ENCODE measurements at regions not wholly inside any gene's neighbourhood (a gene's known extent, or its start where the extent isn't known, plus 50 kb on each side); places are given as distances from the start of the nearest gene placed in this dataset.

DNA sequence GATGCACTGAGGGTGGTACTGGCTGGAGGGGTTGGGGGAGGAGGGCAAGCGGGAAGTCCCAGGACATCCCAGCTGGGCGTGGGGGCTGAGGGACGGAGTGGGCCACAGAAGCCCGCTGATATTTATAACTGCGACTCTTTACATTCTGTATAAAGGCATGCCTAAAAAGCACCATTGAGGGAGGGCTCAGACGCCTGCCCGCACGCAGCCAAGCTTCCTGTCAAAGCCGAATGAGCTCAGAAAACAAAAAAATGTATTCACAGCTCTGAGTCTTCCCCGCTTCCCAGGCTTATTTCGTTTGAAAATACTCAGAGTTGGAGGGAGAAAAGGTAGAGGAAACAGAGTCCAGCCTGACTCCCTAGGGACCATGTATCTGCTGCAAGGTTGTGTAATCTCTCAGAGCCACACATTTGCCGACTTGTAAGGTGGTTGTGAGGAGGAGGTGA, 170.1 kb upstream of the HAAO start:
- peak overlapping the region; percentile 66 to 93 (median 87) for H3K4me2 ChIP-seq
- peaks cover 77 to 94% (median 87%) of the 10 kb centered on the region in 10 experiments for H3K4me1 ChIP-seq
- peak overlapping the region in 5 of 10 experiments; percentile 19 to 48 (median 37); a peak in 9 of 20 replicates for H3K4me3 ChIP-seq
- peak overlapping the region in 10 of 11 experiments; percentile 46 to 99 (median 96); a peak in 19 of 22 replicates for H3K27ac ChIP-seq
- H3K27me3 ChIP-seq = no peaks in the 10 kb centered on the region
- TF ChIP-seq Cebpa-rat (IDR thresholded peaks at IDR 0.05) = peak in 5 of 11 experiments; percentile 40 to 65 (median 47); a peak in 5 of 22 replicates
- H3K36me3 ChIP-seq = no peaks in the 10 kb centered on the region
- H3K9ac ChIP-seq = peak overlapping the region in 10 of 11 experiments; percentile 61 to 92 (median 85); a peak in 19 of 22 replicates
- H4K20me1 ChIP-seq = no peaks in the 10 kb centered on the region
- H3K9me3 ChIP-seq (replicated peaks in 1 of 11) = no peaks in the 10 kb centered on the region

DNA sequence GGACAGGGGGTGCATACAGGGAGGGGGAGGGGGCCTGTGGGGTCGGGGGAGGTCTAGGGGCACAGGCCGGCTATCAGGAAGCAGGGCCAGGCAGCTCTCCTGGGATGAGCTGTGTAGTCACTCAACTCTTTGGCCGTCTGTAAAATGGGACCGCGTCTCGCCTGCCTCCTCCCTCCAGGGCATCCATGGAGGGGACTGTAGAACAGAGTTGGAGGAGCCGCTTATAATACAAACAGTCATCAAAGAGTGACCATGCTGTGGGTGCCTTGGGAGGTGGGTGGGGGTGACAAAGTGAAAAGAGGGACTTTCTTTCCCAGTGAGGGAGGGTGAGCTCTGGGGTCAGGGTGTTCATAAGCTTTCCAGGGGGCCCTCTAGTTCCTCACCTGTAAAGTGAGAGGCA, 169.6 kb upstream of the HAAO start:
- Histone ChIP-seq H3K9ac (peak overlapping the region in 10 of 11 experiments; percentile 61 to 92 (median 85); a peak in 19 of 22 replicates), H4K20me1 (no peaks in the 10 kb centered on the region), H3K27me3 (no peaks in the 10 kb centered on the region), H3K4me3 (peak overlapping the region in 5 of 10 experiments; percentile 19 to 48 (median 37); a peak in 9 of 20 replicates), H3K9me3 (replicated peaks in 1 of 11) (no peaks in the 10 kb centered on the region), H3K4me2 (peak overlapping the region; percentile 66 to 93 (median 87)), H3K36me3 (no peaks in the 10 kb centered on the region), H3K27ac (peak overlapping the region in 10 of 11 experiments; percentile 46 to 99 (median 96); a peak in 19 of 22 replicates), H3K4me1 (peaks cover 83 to 94% (median 91%) of the 10 kb centered on the region in 10 experiments)
- TF ChIP-seq Cebpa-rat (IDR thresholded peaks at IDR 0.05) = no peak

DNA sequence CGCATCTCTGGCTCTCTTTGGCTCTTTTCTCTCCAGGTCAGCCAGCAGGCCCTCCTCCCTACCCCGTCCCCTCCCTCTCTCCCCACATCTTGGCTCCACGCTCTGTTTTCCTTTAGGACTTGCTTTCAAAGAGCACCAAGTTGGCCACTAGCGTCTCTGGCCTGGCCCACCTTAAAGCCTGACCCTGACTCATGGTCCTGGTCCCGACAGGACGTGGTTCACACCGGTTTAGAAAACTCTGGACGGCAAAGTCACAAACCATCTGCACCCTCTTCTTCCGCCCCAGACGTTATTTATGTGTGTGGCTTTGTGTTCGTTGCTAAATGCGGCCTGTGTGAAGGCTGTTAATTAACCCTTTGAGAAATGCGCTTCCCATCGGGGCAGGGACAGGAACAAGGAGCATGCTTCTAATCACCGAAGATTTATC, 169.0 kb upstream of the HAAO start:
- Histone ChIP-seq H3K4me3 (peak overlapping the region in 6 of 10 experiments; percentile 0 to 32 (median 6); a peak in 4 of 20 replicates), H3K27ac (peak overlapping the region in 10 of 11 experiments; percentile 66 to 99 (median 96); a peak in 21 of 22 replicates), H3K27me3 (no peaks in the 10 kb centered on the region), H3K4me1 (peaks cover 85 to 98% (median 96%) of the 10 kb centered on the region in 10 experiments), H3K9ac (peak overlapping the region; percentile 5 to 92 (median 85); a peak in 20 of 22 replicates), H4K20me1 (no peaks in the 10 kb centered on the region), H3K4me2 (peak overlapping the region; percentile 63 to 93 (median 87)), H3K9me3 (replicated peaks in 1 of 11) (no peaks in the 10 kb centered on the region), H3K36me3 (no peaks in the 10 kb centered on the region)
- peak in 2 of 11 experiments; percentile 18 to 44; a peak in 1 of 22 replicates for TF ChIP-seq Cebpa-rat (IDR thresholded peaks at IDR 0.05)

DNA sequence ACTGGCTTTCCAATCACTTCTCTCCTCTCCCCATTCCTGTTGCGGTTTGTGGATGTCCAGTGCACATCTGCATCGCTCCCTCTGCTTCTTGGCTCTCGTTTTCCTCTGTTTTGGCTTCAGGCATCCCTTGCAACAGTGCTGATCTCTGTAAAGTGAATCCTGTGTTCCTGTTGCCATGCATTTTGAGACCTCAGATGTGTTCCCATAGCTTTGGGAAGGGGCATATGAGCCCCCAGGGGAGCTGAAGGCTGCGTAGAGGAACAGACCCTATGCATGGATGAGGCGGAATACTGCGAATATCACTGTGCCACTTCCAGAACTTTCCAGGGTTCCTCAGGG, 168.4 kb upstream of the HAAO start:
- Histone ChIP-seq H3K9me3 (replicated peaks in 1 of 11) (no peaks in the 10 kb centered on the region), H3K4me1 (peaks cover 91 to 100% (median 99%) of the 10 kb centered on the region in 10 experiments), H3K9ac (peak overlapping the region; percentile 5 to 92 (median 85); a peak in 20 of 22 replicates), H3K4me3 (peak overlapping the region in 6 of 10 experiments; percentile 2 to 32 (median 6); a peak in 6 of 20 replicates), H3K36me3 (no peaks in the 10 kb centered on the region), H3K4me2 (peak overlapping the region; percentile 63 to 93 (median 87)), H4K20me1 (no peaks in the 10 kb centered on the region), H3K27ac (peak overlapping the region; percentile 15 to 99 (median 95); a peak in 21 of 22 replicates), H3K27me3 (no peaks in the 10 kb centered on the region)
- TF ChIP-seq Cebpa-rat (IDR thresholded peaks at IDR 0.05) = no peak

DNA sequence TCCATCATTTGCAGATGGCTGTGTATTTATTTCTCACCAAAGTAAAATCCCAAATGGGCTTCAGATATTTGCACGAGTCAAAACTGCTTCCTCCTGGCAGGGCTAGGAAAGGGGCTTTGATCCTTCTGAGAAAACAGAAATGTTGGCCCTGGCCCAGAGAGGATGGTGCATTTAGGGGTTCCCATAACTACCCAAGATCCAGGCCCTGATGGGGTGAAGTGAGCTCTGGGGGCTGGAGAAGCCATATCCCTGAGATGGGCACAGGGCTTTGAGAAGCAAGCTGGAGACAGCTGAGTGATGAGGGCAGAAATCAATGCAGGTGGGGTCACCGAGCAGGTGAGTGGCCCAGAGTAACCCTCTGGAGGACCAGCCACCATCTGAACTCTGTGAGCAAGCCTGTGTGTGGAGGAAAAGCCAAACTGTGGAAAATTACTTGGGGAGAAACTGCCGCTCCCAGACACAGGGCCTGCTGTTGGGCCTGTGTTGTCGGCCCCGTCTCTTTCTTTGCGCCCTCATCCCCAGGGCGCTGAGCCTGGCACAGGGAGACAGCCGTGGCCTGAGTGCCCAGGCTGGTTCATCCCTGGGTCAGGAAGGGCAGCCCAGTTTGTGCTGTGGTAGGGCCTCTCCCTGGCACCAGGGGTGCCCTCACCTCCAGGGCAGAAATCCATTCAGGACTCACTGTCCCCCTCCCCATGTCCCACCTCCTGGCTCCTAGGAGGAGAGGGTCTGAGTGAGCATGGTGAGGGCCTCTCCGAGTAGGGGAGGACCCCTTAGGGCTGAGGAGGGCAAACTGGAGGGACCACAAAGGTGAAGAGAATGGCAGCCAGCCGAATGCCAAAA, 167.8 kb upstream of the HAAO start:
- Histone ChIP-seq H3K36me3 (no peaks in the 10 kb centered on the region), H3K4me1 (peaks cover 87 to 100% (median 99%) of the 10 kb centered on the region in 10 experiments), H3K9ac (peak overlapping the region in 10 of 11 experiments; percentile 50 to 92 (median 85); a peak in 20 of 22 replicates), H4K20me1 (no peaks in the 10 kb centered on the region), H3K27me3 (no peaks in the 10 kb centered on the region), H3K4me3 (peak overlapping the region in 4 of 10 experiments; percentile 2 to 32 (median 6); a peak in 5 of 20 replicates), H3K4me2 (peak overlapping the region; percentile 63 to 93 (median 87)), H3K9me3 (replicated peaks in 1 of 11) (no peaks in the 10 kb centered on the region), H3K27ac (peak overlapping the region; percentile 15 to 99 (median 95); a peak in 21 of 22 replicates)
- no peak for TF ChIP-seq Cebpa-rat (IDR thresholded peaks at IDR 0.05)

DNA sequence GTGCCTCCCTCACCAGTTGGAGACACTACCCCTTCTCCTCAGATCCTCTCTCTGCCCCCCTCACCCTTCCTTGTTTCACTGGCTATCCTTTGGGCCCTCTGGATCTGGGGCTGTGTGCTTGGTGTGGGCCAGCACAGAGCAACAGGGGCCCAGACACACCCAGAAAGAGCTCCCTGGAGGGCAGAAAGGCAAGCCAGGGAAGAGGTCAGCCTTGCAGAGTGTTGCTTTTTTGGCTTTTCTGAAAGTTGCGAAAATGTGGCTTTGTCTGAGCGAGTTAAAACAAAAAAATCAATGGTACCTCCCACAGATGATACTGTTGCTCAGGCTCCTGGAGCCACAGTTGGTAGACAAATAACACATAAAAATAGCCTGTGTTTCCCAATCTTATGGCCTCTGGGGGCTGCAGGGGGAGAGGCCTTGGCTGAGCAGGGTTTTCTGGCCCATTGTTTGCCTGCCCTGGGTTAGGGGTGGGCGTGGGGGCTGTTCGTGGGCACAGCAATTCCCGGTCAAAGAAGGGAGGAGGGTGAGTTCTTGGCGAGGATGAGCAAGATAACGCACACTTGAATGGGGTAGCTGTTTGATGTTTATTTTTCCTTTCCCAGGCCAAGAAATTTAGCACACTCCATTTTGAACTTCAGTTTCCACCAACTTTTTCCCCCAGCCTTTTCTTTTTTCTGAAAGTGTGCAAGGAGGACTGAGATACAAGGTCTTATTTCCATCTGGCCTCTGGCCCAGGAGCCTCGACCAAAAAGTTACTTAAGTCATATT, 167.0 kb upstream of the HAAO start:
- peak in 9 of 11 experiments; percentile 78 to 99 (median 98); a peak in 18 of 22 replicates for TF ChIP-seq Cebpa-rat (IDR thresholded peaks at IDR 0.05)
- Histone ChIP-seq H3K27ac (peak overlapping the region; percentile 9 to 99 (median 95); a peak in 20 of 22 replicates), H3K9ac (peak overlapping the region in 10 of 11 experiments; percentile 50 to 92 (median 85); a peak in 19 of 22 replicates), H3K4me1 (peaks cover 84 to 100% (median 99%) of the 10 kb centered on the region in 10 experiments), H4K20me1 (no peaks in the 10 kb centered on the region), H3K27me3 (no peaks in the 10 kb centered on the region), H3K36me3 (no peaks in the 10 kb centered on the region), H3K4me3 (0 out of 20 replicates have a peak overlapping the region, but pooled peaks of 2 of the 10 experiments have one; percentile 4 to 32), H3K4me2 (peak overlapping the region; percentile 63 to 93 (median 87)), H3K9me3 (replicated peaks in 1 of 11) (no peaks in the 10 kb centered on the region)

DNA sequence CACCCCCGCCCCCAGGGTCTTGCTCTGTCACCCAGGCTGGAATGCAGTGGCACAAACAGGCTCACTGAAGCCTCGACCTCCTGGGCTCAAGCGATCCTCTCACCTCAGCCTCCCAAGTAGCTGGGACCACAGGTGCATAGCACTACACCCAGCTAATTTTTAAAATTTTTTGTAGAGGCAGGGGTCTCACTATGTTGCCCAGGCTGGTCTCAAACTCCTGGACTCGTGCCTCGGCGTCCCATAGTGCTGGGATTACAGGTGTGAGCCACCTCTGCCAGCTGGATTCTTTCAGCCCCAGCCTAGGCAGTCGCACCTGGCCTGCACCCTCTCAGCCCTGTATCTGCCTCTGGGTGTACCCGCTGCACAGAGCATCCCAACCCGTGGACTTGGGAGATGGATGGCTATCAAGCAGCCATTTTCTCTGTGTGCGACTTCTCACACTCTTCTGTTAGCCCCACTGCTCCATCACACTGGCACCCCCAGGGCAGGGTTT, 166.4 kb upstream of the HAAO start:
- Histone ChIP-seq H3K4me1 (peaks cover 80 to 100% (median 99%) of the 10 kb centered on the region in 10 experiments), H4K20me1 (no peaks in the 10 kb centered on the region), H3K4me2 (peak overlapping the region; percentile 63 to 93 (median 87)), H3K27ac (peak overlapping the region in 10 of 11 experiments; percentile 61 to 99 (median 96); a peak in 20 of 22 replicates), H3K27me3 (no peaks in the 10 kb centered on the region), H3K4me3 (no peak overlapping the region; a peak in 2 of 20 replicates), H3K9ac (peak overlapping the region in 10 of 11 experiments; percentile 42 to 92 (median 85); a peak in 19 of 22 replicates), H3K36me3 (no peaks in the 10 kb centered on the region), H3K9me3 (replicated peaks in 1 of 11) (no peaks in the 10 kb centered on the region)
- TF ChIP-seq Cebpa-rat (IDR thresholded peaks at IDR 0.05) = no peak

DNA sequence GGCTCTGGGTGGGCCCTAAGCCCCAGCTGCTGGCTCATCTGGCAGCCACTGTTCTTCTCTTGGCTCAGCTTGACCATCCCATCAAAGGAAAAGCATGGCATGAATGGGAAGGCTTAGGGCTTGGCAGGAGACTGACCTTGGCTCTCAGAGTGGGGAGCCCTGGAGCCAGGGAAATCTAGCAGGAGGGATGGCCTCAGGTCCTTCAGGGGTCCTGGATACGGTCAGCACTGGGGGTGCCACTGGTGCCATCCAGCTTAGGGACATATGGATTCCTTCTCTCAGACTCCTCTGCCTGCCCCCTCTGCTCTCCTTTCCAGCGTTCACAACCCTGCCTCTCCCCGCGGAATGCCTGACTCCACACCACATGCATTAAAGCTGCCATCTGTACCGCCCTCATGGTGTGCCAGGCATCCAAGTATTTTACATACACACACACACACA, 165.5 kb upstream of the HAAO start:
- Histone ChIP-seq H3K9me3 (replicated peaks in 1 of 11) (peaks cover 0 to 2% (median 0%) of the 10 kb centered on the region in 11 experiments; a peak in 2 of 22 replicates), H3K27ac (peak overlapping the region in 10 of 11 experiments; percentile 31 to 99 (median 96); a peak in 20 of 22 replicates), H3K9ac (peak overlapping the region in 9 of 11 experiments; percentile 9 to 92 (median 85); a peak in 17 of 22 replicates), H3K4me3 (peak overlapping the region in 1 of 10 experiments; percentile 17; a peak in 2 of 20 replicates), H4K20me1 (no peaks in the 10 kb centered on the region), H3K4me1 (peaks cover 78 to 100% (median 99%) of the 10 kb centered on the region in 10 experiments), H3K27me3 (no peaks in the 10 kb centered on the region), H3K4me2 (peak overlapping the region; percentile 20 to 93 (median 87); a peak in 21 of 22 replicates), H3K36me3 (no peaks in the 10 kb centered on the region)
- TF ChIP-seq Cebpa-rat (IDR thresholded peaks at IDR 0.05) = no peak

Measured in BLaER1 treated with 17β-estradiol and CSF1 and Interleukin-3, amounts not matched to agents 10 nM and 100 nM (cell line).